ENCODE measurements at regions not wholly inside any gene's neighbourhood (a gene's known extent, or its start where the extent isn't known, plus 50 kb on each side); places are given as distances from the start of the nearest gene placed in this dataset.

GRCh38 chr12:111064154-111064553 is 143.8 kb upstream of the MYL2 start:
- TF ChIP-seq ISL1 (CRISPR knock-in tag; IDR thresholded peaks at IDR 0.05), result no peak
- ATAC-seq, result no peak

- TF ChIP-seq TCF4 (CRISPR knock-in tag; IDR thresholded peaks at IDR 0.05; ENCODE audit: borderline replicate concordance), result no peak
- TF ChIP-seq ZC3H10 (CRISPR knock-in tag; IDR thresholded peaks at IDR 0.05), result no peak
- no peak for TF ChIP-seq ZNF70 (CRISPR knock-in tag; IDR thresholded peaks at IDR 0.05)
- no peak for TF ChIP-seq ESRRG (CRISPR knock-in tag; IDR thresholded peaks at IDR 0.05)
- no peak for ATAC-seq
Observed at GRCh38 chr12:111063295-111064026, 143.1 kb upstream of the MYL2 start.

- no peak for ATAC-seq
- TF ChIP-seq CSRNP3 (CRISPR knock-in tag; IDR thresholded peaks at IDR 0.05) (no peak), ISL1 (CRISPR knock-in tag; IDR thresholded peaks at IDR 0.05) (no peak), CREB5 (CRISPR knock-in tag; IDR thresholded peaks at IDR 0.05; ENCODE audit: low read depth) (no peak), OSR1 (CRISPR knock-in tag; IDR thresholded peaks at IDR 0.05) (no peak), TOX (CRISPR knock-in tag; IDR thresholded peaks at IDR 0.05; ENCODE audit: borderline replicate concordance) (no peak), CSDC2 (CRISPR knock-in tag; IDR thresholded peaks at IDR 0.05) (no peak), ZFP3 (CRISPR knock-in tag; IDR thresholded peaks at IDR 0.05) (no peak), ZFP30 (CRISPR knock-in tag; IDR thresholded peaks at IDR 0.05) (no peak), TCF4 (CRISPR knock-in tag; IDR thresholded peaks at IDR 0.05; ENCODE audit: borderline replicate concordance) (no peak; the same call in 1 of the 2 replicates), PPARA (CRISPR knock-in tag; IDR thresholded peaks at IDR 0.05; ENCODE audit: borderline replicate concordance) (no peak), ZNF70 (CRISPR knock-in tag; IDR thresholded peaks at IDR 0.05) (no peak)
Observed at GRCh38 chr12:111057701-111058425, 137.5 kb upstream of the MYL2 start.

- TF ChIP-seq TOX (CRISPR knock-in tag; IDR thresholded peaks at IDR 0.05; ENCODE audit: borderline replicate concordance) (no peak), OSR1 (CRISPR knock-in tag; IDR thresholded peaks at IDR 0.05) (no peak), PPARA (CRISPR knock-in tag; IDR thresholded peaks at IDR 0.05; ENCODE audit: borderline replicate concordance) (no peak), POU6F1 (CRISPR knock-in tag; IDR thresholded peaks at IDR 0.05; ENCODE audit: borderline replicate concordance, low read depth) (no peak), ESRRG (CRISPR knock-in tag; IDR thresholded peaks at IDR 0.05) (no peak), CSDC2 (CRISPR knock-in tag; IDR thresholded peaks at IDR 0.05) (no peak), ISL1 (CRISPR knock-in tag; IDR thresholded peaks at IDR 0.05) (no peak), CREB5 (CRISPR knock-in tag; IDR thresholded peaks at IDR 0.05; ENCODE audit: low read depth) (no peak), ARNTL (CRISPR knock-in tag; IDR thresholded peaks at IDR 0.05; ENCODE audit: borderline replicate concordance, low read depth) (no peak), ZC3H10 (CRISPR knock-in tag; IDR thresholded peaks at IDR 0.05) (no peak), ZNF8 (CRISPR knock-in tag; IDR thresholded peaks at IDR 0.05) (no peak), TSHZ2 (CRISPR knock-in tag; IDR thresholded peaks at IDR 0.05) (no peak), TCF4 (CRISPR knock-in tag; IDR thresholded peaks at IDR 0.05; ENCODE audit: borderline replicate concordance) (no peak), GLIS3 (CRISPR knock-in tag; IDR thresholded peaks at IDR 0.05) (no peak), CSRNP3 (CRISPR knock-in tag; IDR thresholded peaks at IDR 0.05) (no peak), BACH2 (CRISPR knock-in tag; IDR thresholded peaks at IDR 0.05; ENCODE audit: borderline replicate concordance) (no peak), RARB (CRISPR knock-in tag; IDR thresholded peaks at IDR 0.05) (no peak)
- ATAC-seq, result no peak
Observed at GRCh38 chr12:111056618-111057521, 136.5 kb upstream of the MYL2 start.
